Retinal pigment epithelial cell (primary cell): ENCODE measurements at regions not wholly inside any gene's neighbourhood (a gene's known extent, or its start where the extent isn't known, plus 50 kb on each side); places are given as distances from the start of the nearest gene placed in this dataset.

Experiments used
- DNase-seq: peaks from one replicate; pipeline ENCODE4 v3.0.0-alpha.2; 2010; ENCODE audit warnings: low read depth
- H3K4me3 ChIP-seq: 2 replicates; pipeline ENCODE4 v1.5.1; 2011; ENCODE audit warnings: mild to moderate bottlenecking, low read length, control low read depth, moderate library complexity
- TF ChIP-seq, protein P1 (sequence below): conservative IDR thresholded peaks from 2 replicates; pipeline ENCODE4 v1.5.1; 2011; ENCODE audit warnings: low read depth, low read length, control low read depth, inconsistent platforms

- no peak overlapping the region for H3K4me3 ChIP-seq
- DNase-seq: no peak
- TF ChIP-seq, protein P1, sequence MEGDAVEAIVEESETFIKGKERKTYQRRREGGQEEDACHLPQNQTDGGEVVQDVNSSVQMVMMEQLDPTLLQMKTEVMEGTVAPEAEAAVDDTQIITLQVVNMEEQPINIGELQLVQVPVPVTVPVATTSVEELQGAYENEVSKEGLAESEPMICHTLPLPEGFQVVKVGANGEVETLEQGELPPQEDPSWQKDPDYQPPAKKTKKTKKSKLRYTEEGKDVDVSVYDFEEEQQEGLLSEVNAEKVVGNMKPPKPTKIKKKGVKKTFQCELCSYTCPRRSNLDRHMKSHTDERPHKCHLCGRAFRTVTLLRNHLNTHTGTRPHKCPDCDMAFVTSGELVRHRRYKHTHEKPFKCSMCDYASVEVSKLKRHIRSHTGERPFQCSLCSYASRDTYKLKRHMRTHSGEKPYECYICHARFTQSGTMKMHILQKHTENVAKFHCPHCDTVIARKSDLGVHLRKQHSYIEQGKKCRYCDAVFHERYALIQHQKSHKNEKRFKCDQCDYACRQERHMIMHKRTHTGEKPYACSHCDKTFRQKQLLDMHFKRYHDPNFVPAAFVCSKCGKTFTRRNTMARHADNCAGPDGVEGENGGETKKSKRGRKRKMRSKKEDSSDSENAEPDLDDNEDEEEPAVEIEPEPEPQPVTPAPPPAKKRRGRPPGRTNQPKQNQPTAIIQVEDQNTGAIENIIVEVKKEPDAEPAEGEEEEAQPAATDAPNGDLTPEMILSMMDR: no peak
Measured at GRCh38 chr16:73887911-73888310, 408.7 kb upstream of the PSMD7 start.

DNA sequence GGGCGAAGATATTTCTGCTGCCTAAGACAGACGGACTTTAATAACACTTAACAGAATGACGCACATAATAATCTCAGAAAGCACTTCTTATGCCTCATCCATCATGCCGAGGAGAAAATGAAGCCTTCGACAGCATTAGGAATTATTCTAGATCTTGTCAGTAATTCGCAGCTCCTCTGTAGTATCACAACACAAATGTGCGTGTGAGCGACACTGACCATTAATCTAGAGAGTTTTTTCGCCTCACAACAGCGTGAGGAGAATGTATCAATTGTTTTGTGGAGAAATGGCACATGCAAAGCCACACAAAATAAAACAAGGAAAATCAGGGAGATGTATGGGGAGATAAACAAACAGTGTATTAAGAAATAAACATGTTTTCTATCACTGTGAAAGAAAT, 410.2 kb upstream of the PSMD7 start:
- no peak for DNase-seq
- TF ChIP-seq, protein P1: no peak
- H3K4me3 ChIP-seq: no peak overlapping the region

DNA sequence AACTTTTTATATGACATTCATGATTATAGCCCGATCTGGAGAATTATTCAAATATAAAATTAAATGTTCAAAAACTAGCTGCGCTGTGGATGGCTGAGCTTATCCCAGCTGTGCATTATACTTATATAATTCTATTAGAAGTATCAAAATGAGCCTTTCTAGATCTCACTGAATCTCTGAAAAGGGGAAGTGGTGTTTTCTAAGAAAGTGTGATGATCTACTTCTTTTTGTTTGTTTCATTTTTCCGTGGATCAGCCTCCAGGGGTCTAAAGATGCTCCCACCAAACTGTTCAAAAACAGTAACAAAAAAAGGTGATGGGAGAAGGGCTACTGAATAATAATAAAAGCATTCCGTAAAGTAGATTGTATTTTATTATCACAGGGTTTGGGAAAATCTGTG, 411.3 kb upstream of the PSMD7 start:
- H3K4me3 ChIP-seq: no peak overlapping the region
- no peak for DNase-seq
- TF ChIP-seq, protein P1: no peak

DNA sequence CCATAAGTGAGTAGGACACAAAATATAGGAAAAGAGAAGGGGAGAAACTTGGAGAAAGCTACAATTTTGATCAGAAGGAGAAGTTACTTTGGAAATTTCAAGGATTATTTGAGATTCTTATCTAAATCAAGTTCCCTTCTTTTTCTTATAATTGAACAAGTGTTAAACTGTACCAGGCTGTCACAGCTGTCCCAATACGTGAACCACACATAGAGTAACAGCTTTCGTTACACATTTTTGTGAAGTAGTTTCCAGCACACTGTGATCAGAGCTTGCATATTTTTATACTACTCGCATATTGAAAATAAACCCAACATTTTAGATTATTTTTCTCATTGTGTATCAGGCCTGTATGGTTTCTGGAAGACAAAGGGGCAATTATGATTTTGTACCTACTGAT, 412.8 kb upstream of the PSMD7 start:
- no peak for DNase-seq
- TF ChIP-seq, protein P1: no peak
- H3K4me3 ChIP-seq: no peak overlapping the region

GRCh38 chr16:73883126-73883525, 413.5 kb upstream of the PSMD7 start:
- DNase-seq: no peak
- TF ChIP-seq, protein P1: no peak
- H3K4me3 ChIP-seq: no peak overlapping the region

DNA sequence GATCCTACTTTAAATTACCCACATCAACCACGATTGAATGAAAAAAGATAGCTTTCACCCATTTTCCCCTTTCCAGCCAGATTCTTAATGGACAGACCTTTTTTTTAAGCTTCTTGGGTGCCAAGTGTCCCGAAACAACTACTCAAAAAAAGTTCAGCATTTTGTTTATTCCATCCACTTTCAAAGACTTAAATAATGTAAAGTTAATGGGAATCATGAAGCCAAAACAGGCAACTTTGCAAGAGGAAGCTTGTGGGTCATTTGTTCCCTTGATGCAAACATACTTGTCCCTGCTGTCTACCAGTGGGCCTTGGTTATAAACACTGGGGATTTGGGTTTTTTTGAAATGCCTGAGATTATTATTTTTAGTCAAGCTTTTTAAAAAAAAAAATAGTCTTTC, 414.0 kb upstream of the PSMD7 start:
- no peak overlapping the region for H3K4me3 ChIP-seq
- TF ChIP-seq, protein P1: no peak
- DNase-seq: no peak

DNA sequence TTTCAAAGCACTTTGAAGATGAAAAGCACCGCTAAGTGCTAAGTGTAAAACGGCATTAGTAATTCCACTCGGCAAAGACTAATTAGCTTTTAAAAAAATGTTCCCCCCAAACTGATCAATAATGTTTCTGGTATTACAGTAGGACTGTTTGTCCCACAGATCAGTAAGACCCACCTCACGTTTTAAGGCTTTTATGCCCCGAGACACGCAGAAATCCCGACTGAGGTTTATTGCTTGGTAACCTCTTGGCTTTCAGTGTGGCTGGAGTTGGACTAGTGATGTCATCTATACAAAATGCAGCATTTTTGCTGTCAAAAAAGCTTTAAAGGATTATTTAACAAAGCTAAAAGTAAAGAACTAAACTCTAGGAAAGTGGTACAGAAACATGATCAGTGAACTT, 414.6 kb upstream of the PSMD7 start:
- DNase-seq: peak; percentile 2
- H3K4me3 ChIP-seq: no peak overlapping the region
- TF ChIP-seq, protein P1: no peak
